GM12873 (cell line): ENCODE measurements at regions not wholly inside any gene's neighbourhood (a gene's known extent, or its start where the extent isn't known, plus 50 kb on each side); places are given as distances from the start of the nearest gene placed in this dataset.

ENCODE experiments used
- TF ChIP-seq, protein P1 (sequence below): IDR thresholded peaks from 2 replicates; pipeline ENCODE4 v1.5.1; 2012; ENCODE audit warnings: low read depth, mild to moderate bottlenecking, moderate library complexity, low read length, control low read depth; ENCODE audit not compliant: insufficient read depth; ENCODE audit errors: missing control alignments

DNA sequence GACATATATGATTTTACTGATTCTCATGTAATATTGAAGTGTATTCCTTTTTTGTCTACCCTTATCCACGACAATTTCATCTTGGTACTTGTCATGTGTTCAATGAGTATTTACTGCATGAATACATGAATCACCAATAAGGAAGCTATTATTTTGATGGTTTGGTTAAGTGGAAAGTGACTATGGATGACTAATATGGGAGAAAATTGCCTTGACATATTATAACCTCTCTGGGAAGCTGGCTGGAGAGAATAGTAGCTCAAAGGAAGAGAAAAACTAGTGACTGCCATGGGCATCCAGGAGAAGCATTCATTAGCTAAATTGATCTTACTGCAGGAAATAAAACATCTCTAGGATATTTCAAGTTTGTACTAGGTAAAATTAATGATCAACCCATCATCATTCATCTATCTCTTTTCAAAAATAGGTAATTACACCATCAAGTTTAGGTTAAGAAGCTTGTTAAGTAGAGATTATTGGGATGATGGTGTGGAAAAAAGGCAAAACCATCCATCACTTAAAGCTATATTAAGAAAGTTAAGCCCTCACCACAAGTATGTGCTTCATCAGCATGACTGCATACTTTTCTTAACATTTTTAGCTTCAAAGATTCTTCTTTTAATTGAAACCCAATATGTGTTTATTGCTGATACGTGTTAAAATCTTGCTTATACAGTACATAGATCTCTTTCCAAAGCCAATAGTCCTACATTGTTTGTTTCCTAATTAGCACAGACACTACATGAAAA lies 455.2 kb upstream of the ARPP21 start:
- TF ChIP-seq, protein P1, sequence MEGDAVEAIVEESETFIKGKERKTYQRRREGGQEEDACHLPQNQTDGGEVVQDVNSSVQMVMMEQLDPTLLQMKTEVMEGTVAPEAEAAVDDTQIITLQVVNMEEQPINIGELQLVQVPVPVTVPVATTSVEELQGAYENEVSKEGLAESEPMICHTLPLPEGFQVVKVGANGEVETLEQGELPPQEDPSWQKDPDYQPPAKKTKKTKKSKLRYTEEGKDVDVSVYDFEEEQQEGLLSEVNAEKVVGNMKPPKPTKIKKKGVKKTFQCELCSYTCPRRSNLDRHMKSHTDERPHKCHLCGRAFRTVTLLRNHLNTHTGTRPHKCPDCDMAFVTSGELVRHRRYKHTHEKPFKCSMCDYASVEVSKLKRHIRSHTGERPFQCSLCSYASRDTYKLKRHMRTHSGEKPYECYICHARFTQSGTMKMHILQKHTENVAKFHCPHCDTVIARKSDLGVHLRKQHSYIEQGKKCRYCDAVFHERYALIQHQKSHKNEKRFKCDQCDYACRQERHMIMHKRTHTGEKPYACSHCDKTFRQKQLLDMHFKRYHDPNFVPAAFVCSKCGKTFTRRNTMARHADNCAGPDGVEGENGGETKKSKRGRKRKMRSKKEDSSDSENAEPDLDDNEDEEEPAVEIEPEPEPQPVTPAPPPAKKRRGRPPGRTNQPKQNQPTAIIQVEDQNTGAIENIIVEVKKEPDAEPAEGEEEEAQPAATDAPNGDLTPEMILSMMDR, result no peak

DNA sequence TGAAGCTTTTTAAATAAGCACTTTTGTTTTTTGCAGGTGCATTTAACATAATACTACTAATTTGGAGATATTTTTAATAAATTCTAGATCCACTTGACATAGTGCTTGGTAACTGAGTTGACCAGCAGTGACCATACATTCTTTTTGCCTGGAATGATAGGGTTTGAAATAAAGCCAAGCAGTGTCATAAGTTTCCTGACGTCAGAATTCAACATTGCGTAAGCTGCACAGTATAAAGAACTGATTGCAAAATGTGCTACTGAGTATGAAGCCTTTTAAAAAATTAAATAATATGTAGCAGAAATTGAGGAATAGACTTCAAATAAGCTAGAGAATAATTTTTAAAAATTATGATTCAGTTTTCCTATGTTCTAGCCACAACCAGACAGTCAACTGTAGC lies 454.6 kb upstream of the ARPP21 start:
- TF ChIP-seq, protein P1, result no peak

DNA sequence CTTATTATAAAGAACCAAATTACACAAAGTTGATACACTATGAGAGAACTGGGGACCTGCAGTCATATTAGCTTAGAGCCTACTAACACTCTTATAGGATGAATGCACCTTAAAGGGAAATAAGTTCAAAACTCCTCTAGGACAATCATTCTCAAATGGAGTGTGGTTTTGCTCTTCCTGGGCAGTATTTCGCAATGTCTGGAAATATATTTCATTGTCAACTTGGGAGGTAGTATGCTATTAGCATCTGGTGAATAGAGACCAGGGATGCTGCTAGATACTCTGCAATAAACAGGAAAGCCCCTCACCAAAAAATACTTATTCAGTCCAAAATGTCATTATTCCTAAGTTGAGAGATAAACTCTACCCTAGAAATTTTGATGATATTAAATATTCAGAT lies 451.4 kb upstream of the ARPP21 start:
- TF ChIP-seq, protein P1, result no peak

DNA sequence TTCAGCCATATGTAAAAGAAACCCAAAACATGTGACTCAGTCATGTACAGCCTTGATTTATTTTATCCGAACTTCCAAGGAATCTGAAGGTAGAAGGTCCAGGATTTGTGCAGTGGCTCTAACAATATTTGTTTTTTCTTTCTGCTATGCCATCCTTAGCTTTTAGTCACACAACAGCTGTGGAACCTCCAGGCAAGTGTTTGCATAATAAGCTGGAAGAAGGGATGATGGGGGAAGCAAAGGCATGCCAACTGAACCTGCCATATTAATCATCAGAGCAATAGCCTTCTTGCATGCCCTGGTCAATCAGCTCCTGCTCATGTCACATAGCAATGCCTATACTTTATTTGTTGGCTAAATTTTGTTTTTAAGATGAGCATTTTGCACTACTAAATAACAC lies 444.7 kb upstream of the ARPP21 start:
- TF ChIP-seq, protein P1, result no peak

DNA sequence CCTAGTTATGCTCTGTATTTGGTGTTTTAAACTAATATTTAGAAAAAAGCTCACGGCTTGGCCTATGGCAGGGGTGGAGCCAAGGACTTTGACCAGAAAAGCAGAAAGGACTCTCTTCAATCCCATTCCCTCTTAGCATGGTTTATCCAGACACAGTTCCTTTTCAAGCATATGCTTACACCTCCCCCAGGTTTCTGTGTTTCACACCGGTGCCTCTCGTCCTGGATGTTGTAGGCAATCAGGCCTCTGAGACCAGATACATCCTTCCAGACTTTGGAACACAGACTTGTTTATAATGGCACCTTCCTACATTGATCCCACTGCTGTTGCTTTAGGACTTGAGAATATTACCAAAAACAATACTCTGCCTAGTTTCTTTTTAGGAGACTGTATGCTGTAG lies 440.5 kb upstream of the ARPP21 start:
- TF ChIP-seq, protein P1, result no peak

DNA sequence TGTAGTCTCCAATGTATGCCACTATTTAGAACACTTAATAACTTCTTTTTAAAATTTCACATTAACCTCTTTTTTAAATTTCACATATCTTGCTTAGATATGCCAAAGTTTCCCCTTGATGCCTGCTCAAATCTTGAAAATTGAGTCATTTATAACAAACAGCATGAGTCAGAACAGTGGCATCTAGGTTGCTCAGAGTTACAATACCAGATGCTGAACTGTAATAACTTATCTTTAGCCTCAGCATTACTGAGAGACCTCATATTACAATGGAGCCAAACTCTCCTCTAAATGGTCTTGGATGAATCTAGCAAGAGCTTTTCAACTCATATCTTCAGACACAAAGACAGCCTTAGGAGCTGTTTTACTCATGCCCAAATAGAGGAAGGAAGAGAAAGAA lies 439.3 kb upstream of the ARPP21 start:
- TF ChIP-seq, protein P1, result no peak

DNA sequence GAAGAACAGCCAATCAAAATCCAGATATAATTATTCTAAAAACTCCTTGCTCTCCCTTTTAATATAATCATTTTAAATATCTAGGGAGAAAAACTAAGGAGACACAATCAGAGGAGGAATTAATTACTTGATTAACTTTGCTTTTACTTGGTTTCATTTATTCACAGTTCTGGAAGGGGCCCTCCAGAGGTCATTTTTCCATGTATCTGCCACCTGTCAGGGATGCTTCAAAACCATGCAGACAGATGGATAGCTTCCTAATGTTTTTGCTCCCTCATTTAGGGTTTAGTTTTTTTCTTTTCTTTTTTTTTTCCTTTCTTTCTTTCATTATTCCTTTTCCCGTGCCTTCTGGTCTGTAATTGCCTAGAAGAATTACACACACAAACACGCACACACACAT lies 438.1 kb upstream of the ARPP21 start:
- TF ChIP-seq, protein P1, result no peak
